ENCODE measurements at regions not wholly inside any gene's neighbourhood (a gene's known extent, or its start where the extent isn't known, plus 50 kb on each side); places are given as distances from the start of the nearest gene placed in this dataset.

DNA sequence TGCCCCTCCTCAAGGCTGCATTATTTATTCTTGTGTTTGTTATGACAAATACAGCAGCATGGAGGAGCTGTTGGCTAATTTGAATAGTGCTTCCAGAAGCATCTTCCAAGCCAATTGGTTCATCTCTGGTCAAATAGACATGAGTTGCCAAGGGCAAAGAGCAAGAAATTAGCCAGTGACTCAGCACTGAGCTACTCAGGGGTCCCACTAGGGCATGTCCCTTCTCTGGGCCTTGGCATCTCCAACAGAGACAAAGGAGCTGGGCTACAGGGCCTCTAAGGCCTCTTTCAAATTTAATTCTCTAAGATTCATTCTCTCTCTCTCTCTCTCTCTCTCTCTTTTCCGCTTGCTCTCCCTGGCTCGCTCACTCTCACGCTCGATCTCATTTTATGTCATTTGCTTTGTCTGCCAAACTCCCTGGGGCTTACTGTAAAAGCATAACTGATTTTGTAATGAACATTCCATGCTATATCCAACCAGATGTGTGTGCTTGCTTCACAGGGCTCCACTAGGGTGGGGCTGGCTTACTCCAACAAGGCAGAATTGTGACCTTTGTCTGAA lies 86.7 kb upstream of the MAGEA4 start:
- TF ChIP-seq, protein P1, sequence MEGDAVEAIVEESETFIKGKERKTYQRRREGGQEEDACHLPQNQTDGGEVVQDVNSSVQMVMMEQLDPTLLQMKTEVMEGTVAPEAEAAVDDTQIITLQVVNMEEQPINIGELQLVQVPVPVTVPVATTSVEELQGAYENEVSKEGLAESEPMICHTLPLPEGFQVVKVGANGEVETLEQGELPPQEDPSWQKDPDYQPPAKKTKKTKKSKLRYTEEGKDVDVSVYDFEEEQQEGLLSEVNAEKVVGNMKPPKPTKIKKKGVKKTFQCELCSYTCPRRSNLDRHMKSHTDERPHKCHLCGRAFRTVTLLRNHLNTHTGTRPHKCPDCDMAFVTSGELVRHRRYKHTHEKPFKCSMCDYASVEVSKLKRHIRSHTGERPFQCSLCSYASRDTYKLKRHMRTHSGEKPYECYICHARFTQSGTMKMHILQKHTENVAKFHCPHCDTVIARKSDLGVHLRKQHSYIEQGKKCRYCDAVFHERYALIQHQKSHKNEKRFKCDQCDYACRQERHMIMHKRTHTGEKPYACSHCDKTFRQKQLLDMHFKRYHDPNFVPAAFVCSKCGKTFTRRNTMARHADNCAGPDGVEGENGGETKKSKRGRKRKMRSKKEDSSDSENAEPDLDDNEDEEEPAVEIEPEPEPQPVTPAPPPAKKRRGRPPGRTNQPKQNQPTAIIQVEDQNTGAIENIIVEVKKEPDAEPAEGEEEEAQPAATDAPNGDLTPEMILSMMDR (IDR thresholded peaks at IDR 0.05; ENCODE audit: poor library complexity) = no peak
- TF ChIP-seq EZH2 (IDR thresholded peaks at IDR 0.05; ENCODE audit: borderline replicate concordance) (no peak), EZH2phosphoT487 (IDR thresholded peaks at IDR 0.05; ENCODE audit: low read depth, severe bottlenecking, unreplicated experiment) (no peak)

Measured in hepatocyte (in vitro differentiated cells).